Panc1 (cell line): ENCODE measurements at regions not wholly inside any gene's neighbourhood (a gene's known extent, or its start where the extent isn't known, plus 50 kb on each side); places are given as distances from the start of the nearest gene placed in this dataset.

Source experiments
- POLR2AphosphoS5 ChIP-seq: IDR thresholded peaks from 2 replicates; pipeline ENCODE4 v1.6.1; 2012; ENCODE audit warnings: mild to moderate bottlenecking, low read depth, low read length, moderate library complexity
- TF ChIP-seq, protein P1 (sequence below): fragments of 450-650 bp; IDR thresholded peaks from 2 replicates; pipeline ENCODE4 v1.5.1; 2017; ENCODE audit warnings: mild to moderate bottlenecking

DNA sequence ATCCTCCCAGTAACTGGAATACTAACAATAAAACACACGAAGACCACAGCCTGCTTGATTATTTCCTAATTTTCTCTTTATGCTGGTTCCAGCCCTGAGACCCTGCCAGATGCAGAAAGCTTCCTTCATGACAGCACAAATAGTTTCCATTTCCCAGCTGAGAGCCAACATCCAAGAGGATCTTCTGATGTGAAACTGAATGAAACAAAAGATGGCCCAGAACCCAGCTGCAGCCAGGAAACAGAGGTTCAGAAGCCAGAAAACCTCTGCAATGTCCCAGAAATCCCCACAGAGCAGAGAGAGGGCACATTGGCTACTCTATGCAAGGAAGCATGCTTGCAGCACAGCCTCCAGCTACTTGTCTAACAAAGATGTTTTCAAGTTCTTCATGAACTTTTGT is 61.8 kb upstream of the PLEKHG1 start:
- TF ChIP-seq, protein P1, sequence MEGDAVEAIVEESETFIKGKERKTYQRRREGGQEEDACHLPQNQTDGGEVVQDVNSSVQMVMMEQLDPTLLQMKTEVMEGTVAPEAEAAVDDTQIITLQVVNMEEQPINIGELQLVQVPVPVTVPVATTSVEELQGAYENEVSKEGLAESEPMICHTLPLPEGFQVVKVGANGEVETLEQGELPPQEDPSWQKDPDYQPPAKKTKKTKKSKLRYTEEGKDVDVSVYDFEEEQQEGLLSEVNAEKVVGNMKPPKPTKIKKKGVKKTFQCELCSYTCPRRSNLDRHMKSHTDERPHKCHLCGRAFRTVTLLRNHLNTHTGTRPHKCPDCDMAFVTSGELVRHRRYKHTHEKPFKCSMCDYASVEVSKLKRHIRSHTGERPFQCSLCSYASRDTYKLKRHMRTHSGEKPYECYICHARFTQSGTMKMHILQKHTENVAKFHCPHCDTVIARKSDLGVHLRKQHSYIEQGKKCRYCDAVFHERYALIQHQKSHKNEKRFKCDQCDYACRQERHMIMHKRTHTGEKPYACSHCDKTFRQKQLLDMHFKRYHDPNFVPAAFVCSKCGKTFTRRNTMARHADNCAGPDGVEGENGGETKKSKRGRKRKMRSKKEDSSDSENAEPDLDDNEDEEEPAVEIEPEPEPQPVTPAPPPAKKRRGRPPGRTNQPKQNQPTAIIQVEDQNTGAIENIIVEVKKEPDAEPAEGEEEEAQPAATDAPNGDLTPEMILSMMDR, result no peak
- no peak for TF ChIP-seq POLR2AphosphoS5
